Dermis blood vessel endothelial cell (primary cell): ENCODE measurements at regions not wholly inside any gene's neighbourhood (a gene's known extent, or its start where the extent isn't known, plus 50 kb on each side); places are given as distances from the start of the nearest gene placed in this dataset.

Experiments
- DNase-seq: peaks from one replicate; pipeline ENCODE4 v3.0.0; 2010

DNA sequence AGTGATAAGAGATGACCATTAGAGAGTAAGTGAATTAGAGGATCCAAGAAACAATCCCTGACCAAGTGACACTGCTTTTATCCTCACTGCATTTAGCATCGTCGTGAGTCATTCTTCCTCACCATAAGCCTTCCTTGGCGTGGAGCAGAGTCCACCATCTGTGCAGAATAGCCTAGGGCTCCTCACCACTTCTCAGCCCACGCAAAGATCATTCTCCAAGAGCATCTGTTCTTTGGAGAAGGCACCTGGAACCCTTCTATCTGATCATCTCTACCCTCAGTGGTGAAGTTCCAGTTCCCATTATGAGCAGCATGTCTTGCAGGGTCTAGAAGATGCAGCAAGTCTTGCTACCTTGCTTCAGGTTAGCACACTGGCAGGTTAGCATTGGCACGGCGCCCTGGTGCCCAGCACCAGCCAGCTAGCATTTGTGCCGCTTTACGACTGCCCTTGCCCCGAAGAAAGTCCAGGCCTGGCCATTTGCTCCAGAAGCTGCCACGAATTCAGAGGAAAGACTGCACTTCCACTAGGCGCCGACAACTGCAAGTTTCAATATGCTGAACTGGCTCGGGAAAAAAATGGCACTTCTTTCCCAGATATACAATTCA, 225.8 kb downstream of the TTC32 start:
- no peak for DNase-seq

- no peak for DNase-seq
These were observed 226.7 kb downstream of the TTC32 start for GRCh38 chr2:19675003-19675629.

GRCh38 chr2:19674051-19675002, 227.5 kb downstream of the TTC32 start:
- no peak for DNase-seq

DNA sequence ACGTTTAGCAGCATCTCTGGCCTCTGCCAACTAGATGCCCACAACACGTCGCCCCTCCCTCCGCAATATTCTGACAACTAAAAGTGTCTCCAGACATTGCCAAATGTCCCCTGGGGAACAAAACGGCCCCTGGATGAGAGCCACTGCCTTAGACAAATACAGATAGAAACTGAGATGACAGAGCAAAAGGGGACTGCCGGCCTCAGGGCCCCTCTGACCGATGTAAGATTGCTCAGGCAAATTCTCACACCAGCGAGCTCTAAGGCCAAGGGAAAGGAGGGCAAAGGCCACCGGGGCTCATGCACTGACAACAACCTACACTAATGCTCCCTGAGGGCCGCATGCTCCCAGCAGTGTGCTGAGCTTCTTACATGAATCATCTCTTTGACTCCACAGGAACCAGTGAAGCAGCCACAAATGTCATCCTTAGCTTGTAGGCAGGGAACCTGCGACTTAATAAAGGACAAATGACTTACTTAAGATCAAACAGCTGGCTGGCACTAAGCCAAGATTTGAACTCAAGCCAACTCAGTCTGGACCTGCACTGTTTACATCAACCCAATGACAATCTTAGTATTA, 228.5 kb downstream of the TTC32 start:
- DNase-seq: peak; percentile 18

DNA sequence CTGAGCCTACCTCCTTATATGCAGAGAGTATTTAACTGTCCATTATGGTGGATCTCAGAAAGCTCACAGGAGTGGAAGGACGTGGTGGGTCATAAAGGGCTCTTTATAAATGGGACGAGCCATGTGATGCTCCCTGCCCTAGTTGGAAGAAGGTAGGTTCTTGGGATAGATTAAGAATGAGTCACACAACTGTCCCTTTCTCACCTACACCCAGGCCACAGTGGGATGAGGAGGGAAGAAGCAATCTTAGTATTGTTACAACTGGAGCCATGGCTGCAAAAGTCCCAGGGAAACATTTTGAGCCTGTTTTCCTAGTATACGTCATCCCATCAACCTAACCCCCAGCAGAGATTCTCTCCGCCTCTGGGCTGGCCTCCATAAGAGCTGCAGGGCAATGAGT, 229.9 kb downstream of the TTC32 start:
- DNase-seq: no peak

GRCh38 chr2:19671311-19671710, 230.5 kb downstream of the TTC32 start:
- DNase-seq: no peak

GRCh38 chr2:19670303-19670702, 231.5 kb downstream of the TTC32 start:
- no peak for DNase-seq

DNA sequence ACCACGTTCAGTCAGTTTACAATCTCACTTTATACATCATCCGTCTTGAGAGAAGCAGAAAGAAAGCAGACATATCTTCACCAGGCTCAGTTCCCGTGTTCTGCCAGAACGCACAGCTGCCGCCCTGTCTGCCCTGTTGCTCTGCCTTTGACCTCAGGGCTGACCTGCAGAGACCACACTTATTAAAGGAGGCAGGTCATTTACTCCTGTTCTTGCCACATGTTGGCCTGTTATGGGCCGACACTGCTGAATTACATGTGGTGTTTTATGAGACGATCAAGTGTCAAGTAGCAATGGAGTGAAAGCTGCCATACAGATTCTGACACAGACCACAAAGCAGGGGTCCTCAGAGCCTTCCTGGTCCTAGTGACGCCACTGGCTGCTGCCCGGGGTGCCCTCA, 232.2 kb downstream of the TTC32 start:
- DNase-seq: no peak

- DNase-seq: no peak
These were observed 232.7 kb downstream of the TTC32 start for GRCh38 chr2:19669126-19669525.

- DNase-seq: peak; percentile 5
These were observed 234.2 kb downstream of the TTC32 start for GRCh38 chr2:19667536-19667949.

GRCh38 chr2:19667085-19667484, 234.7 kb downstream of the TTC32 start:
- DNase-seq: peak; percentile 18

- peak; percentile 68 for DNase-seq
These were observed 237.1 kb downstream of the TTC32 start for GRCh38 chr2:19664646-19665045.

DNA sequence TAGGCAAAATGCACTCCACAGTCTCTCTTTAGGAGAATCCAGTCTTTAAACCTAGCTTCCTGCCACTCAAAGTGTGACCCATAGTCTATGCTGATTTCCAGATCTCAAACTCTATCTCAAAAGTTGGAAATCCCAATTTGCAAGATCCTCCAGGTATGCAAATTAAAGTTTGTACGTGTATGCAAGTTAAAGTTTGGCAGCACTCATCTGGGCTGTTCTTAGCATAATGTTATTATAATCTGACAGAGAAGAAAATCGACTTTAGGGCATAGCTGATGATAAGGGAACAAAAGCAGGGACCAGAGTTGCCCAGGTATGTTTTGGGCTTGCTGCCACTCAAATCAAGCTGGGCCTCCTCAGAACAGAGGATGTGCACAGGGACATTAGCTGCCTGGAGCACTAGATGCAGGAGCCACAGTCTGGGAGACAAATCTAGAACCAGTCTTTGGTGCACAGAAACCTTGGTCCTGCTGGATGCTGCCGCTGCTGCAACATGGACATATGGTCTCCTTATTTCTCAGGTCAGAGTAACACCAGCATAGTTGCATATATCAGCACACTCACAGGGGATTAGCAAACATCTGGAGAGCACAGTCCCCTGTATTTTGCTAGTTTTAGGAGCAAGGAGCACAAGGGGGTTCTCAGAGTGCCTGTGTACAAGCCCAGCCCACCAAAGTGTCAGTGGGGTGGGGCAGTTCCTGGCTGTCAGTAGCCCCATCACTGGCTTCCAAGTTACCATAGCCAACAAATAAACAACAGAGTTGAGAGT, 242.6 kb downstream of the TTC32 start:
- no peak for DNase-seq

DNA sequence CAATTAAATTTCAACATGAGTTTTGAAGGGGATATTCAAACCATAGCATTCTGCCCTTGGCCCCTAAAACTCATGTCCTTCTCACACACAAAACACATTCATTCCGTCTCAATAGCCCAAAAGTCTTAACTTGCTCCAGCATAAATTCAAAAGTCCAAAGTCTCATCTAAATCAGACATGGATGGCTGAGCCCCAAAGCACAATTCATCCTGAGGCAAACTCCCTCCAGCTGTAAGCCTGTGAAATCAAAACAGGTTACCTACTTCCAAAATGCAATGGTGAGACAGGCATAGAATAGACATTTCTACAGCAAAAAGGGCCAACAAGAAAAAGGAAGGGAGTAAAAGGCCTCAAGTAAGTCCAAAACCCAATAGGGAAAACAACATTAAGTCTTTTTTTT, 245.8 kb downstream of the TTC32 start:
- no peak for DNase-seq

- DNase-seq: no peak
These were observed 247.3 kb downstream of the TTC32 start for GRCh38 chr2:19654310-19655090.

DNA sequence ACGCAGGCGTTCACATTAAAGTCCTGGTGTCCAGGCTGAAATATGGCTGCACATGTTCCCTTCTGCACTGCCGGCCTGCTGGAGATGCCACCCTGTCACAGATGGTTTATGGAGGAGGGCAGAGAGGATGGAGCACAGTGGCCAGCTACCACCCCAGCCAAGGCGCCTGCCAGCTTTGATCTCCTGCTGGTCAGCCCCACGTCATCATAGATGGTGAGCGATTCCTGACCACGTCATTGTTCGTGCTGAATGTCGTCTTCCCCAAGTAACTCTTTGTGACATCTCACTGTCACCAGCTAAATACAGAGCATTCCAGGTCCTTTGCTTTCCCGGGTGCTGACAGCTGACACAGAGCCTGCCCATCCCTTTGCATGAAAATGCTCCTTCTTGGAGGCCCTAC, 248.3 kb downstream of the TTC32 start:
- no peak for DNase-seq

GRCh38 chr2:19652811-19653210, 249.0 kb downstream of the TTC32 start:
- DNase-seq: no peak

DNA sequence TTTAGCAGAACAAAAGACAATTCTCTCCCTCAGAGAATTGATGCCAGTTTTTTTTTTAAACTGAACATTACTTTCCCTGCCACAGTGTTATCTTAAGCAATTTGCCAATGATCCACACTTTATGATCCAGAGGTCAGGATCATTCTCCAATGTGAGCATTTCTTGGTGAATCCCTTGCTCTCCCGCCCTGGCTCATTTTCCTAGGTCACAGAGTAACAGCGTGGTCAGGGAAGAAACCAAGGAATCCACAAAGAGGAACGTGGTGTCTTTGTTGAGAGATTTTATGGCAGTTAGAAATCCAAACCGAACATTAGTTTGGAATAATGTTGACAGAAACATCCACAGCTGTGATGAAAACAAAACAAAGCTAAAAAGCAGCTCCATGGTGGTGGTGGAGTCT, 250.3 kb downstream of the TTC32 start:
- no peak for DNase-seq

DNA sequence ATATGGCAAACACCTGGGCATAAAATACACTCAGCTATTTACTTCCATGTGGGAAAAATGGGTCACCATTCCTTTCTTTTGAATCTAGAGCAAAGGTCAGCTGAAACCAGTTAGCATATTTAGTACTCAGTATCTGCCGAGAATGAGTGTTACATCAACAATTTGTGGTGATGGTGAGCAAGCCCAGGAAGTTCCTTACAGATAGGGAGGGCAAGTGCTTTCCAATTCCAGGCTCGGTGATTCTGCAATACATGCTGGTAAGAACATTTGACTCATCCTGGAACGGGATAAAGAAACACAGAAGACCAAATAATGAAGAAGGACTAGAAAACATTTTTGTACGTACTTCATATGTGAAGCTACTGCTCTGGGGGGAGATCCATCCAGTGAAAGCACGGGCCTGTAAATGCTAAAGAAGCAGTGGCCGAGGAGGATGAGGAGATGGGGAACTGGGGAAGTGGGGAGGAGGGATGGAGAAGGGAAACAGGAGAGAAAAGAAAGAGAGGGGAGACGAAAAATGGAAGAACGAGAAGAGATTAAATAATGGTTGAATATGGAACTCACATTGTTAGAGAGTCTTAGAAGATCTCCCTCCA, 251.9 kb downstream of the TTC32 start:
- peak; percentile 6 for DNase-seq

GRCh38 chr2:19649142-19649541, 252.6 kb downstream of the TTC32 start:
- no peak for DNase-seq

DNA sequence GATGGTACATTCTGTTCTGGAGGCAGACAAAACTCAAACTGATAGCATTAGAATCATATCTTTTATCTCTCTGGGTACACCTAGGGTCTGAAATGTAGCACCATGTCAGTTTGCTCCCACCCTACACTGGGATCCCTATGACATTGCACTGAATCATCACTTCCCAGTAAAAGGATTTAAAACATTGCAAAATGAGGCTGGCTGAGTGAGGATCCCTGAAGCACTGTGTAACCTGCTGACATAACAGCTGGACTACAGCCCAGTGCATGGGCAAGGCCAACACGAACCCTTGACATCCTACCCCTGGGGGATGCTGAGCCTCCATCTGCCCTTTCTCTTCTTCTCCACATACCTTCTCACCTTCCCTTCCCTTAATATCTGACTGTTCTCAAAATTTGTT, 253.2 kb downstream of the TTC32 start:
- DNase-seq: no peak
